Panc1 (cell line): ENCODE measurements at regions not wholly inside any gene's neighbourhood (a gene's known extent, or its start where the extent isn't known, plus 50 kb on each side); places are given as distances from the start of the nearest gene placed in this dataset.

ENCODE experiments used
- CTCF ChIP-seq: fragments of 450-650 bp; IDR thresholded peaks from 2 replicates; pipeline ENCODE4 v1.5.1; 2017; ENCODE audit warnings: mild to moderate bottlenecking
- POLR2AphosphoS5 ChIP-seq: IDR thresholded peaks from 2 replicates; pipeline ENCODE4 v1.6.1; 2012; ENCODE audit warnings: mild to moderate bottlenecking, low read depth, low read length, moderate library complexity
- REST ChIP-seq, 2 experiments: IDR thresholded peaks; 2 replicates each; pipeline ENCODE4 v1.6.1; 2011 to 2012; ENCODE audit warnings: low read depth in 2 of 2, control low read depth in 1 of 2, low read length in 1 of 2, mild to moderate bottlenecking in 1 of 2, moderate library complexity in 1 of 2; ENCODE audit not compliant: insufficient read depth in 1 of 2
- SIN3A ChIP-seq: IDR thresholded peaks from 2 replicates; pipeline ENCODE4 v1.6.1; 2012; ENCODE audit warnings: low read depth, mild to moderate bottlenecking, low read length, moderate library complexity, borderline replicate concordance; ENCODE audit not compliant: insufficient read depth
- TCF7L2 ChIP-seq: IDR thresholded peaks from 2 replicates; pipeline ENCODE4 v1.6.1; 2011; ENCODE audit warnings: mild to moderate bottlenecking, low read depth, low read length, inconsistent platforms

- TF ChIP-seq CTCF = no peak
- TF ChIP-seq SIN3A = no peak
- no peak for TF ChIP-seq REST (IDR thresholded peaks at IDR 0.05; ENCODE audit: insufficient read depth in 1 of 2, low read depth in 2 of 2, low read length in 1 of 2)
- TF ChIP-seq POLR2AphosphoS5 = no peak
- TF ChIP-seq TCF7L2 = no peak
These were observed 593.9 kb upstream of the ZNF804A start for GRCh38 chr2:184004289-184004947.
